COR-L47 (cell line): ENCODE measurements at regions not wholly inside any gene's neighbourhood (a gene's known extent, or its start where the extent isn't known, plus 50 kb on each side); places are given as distances from the start of the nearest gene placed in this dataset.
A peak's percentile ranks its signal among the peaks of the same experiment; 100 is the strongest.
"Not testable (repeated sequence)": the region's sequence is repeated elsewhere in the genome, so short reads cannot be mapped to it uniquely, and the experiment has no call there.

Source experiments
- DNase-seq: peaks from one replicate; lab custom pipeline; 2025; lab: John Stamatoyannopoulos, UW

GRCh38 chr6:134821928-134822864 is 127.7 kb downstream of the ALDH8A1 start:
- DNase-seq: no peak

DNA sequence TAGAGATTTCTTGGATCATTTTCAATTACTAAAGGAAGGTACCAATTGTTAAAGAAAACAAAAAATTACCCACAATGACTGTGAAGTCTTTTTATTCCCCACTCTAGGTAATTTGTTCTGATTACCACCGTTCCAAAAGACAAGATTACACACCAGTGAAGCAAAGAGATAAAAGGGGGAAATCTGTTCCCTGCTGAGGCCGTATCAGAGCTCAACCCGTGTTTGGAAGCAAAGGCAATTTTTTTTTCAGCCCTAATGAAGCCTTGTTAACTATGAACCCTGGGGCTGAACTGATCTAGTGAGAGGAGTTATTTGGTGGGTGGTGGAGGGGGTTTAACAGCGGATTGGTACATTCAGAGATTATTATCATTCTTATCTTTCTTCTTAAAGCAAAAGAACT is 128.5 kb downstream of the ALDH8A1 start:
- peak; percentile 15 for DNase-seq

DNA sequence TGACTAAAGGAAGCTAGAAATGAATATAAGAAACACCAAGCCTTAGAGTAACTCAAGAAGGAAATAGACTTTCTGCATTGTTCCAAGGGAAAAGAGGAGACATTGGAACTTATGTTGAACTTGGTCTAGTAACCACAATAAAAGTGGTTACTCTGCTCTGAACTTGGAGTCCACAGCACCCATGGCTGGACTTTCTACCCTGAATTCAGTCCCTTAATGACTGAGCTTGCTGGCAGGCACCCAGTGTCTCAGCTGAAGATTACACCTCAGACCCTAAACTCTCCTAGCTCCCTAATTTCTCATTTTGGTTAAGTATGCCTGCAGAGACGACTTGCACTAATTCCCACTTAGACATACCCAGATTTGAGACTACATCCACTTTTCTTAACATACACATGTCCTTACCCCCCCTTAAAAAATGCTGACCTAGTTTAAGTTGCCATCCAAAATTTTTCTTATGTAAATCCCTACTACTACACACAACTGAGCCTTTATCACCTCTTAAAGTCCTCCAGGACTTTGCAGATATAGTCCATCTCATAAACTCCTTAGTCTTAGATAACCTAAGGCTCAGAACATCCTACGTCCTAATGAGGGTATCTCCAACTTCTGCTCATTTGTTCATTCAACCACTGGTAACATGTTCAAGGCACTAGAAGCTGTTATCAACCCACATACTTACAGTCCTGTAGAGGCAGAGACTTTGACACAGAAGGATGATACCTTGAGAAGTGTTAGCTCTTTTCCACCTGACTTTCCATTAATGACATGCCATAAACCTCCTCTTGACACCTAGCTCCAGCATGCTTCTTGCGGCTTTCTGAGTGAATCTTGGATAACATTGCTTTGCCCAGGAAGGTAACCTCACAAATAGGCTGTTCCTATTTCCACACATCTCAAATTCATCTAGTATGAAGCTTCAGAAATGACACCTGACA is 129.8 kb downstream of the ALDH8A1 start:
- no peak for DNase-seq

- DNase-seq: no peak
These were observed 130.7 kb downstream of the ALDH8A1 start for GRCh38 chr6:134819236-134819635.

GRCh38 chr6:134817448-134817847 is 132.5 kb downstream of the ALDH8A1 start:
- DNase-seq: no peak

GRCh38 chr6:134816780-134817179 is 133.1 kb downstream of the ALDH8A1 start:
- no peak for DNase-seq

GRCh38 chr6:134816300-134816699 is 133.6 kb downstream of the ALDH8A1 start:
- no peak for DNase-seq

- no peak for DNase-seq
These were observed 135.7 kb downstream of the ALDH8A1 start for GRCh38 chr6:134814076-134814695.

GRCh38 chr6:134813146-134813545 is 136.8 kb downstream of the ALDH8A1 start:
- DNase-seq: no peak

- no peak for DNase-seq
These were observed 139.5 kb downstream of the ALDH8A1 start for GRCh38 chr6:134810402-134810801.

DNA sequence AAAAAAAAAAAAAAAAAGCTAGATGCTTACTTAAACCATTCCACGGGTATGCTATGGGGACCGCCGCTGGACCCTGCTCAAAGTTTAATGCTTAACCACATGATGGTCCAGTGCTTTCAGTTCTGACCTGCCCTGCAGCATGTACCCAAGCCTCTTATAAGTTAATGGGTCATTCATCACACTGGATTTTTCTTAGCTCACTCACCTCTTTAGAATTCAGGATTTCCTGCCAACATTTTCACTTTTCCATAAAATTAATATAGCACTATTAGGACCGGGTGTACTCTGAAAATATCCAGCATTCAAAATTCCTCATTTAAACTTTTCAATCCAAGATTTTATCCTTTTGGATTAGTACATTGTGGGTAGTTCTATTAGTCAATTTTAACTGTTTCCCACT is 140.8 kb downstream of the ALDH8A1 start:
- DNase-seq: no peak

DNA sequence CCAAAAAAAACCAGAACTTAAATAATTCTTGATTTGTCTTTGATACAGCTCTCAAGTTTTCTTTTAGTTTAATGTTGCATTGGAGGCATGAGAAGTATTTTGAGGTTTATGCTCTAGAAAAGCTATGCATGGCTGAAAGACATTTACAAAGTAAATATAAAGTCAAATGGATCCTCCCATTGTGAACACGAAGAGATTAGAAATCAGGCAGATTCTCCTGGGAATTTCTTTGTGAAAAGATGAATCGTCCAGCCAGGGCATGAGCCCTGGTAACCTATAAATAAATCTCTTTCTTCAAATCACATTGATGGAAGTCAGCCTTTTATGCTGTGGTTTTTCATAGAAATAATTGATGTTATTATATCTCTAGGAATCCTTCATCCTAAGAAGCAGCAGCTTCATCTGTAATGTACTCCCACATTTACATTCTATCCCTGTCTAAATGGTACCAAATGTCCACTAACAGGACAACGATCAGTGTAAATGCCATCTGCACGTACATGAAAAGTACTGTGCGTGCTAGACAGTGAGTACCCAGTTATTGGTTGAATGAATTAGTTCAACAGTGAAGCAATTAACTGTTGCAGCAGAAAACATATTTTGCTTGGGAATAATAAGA is 143.6 kb downstream of the ALDH8A1 start:
- no peak for DNase-seq

- no peak for DNase-seq
These were observed 144.7 kb downstream of the ALDH8A1 start for GRCh38 chr6:134805168-134805567.

DNA sequence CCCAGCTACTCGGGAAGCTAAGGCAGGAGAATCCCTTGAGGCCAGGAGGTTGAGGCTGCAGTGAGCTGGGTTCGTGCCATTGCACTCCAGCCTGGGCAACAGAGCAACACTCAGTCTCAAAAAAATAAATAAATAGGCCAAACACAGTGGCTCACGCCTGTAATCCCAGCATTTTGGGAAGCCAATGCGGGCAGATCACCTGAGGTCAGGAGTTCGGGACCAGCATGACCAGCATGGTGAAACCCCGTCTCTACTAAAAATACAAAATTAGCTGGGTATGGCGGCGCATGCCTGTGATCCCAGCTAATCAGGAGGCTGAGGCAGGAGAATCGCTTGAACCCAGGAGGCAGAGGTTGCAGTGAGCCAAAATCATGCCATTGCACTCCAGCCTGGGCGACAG is 145.6 kb downstream of the ALDH8A1 start:
- DNase-seq: not testable (repeated sequence)

- no peak for DNase-seq
These were observed 147.4 kb downstream of the ALDH8A1 start for GRCh38 chr6:134802426-134803058.

- no peak for DNase-seq
These were observed 152.3 kb downstream of the ALDH8A1 start for GRCh38 chr6:134797400-134798113.

GRCh38 chr6:134795691-134796090 is 154.2 kb downstream of the ALDH8A1 start:
- no peak for DNase-seq

- no peak for DNase-seq
These were observed 154.9 kb downstream of the ALDH8A1 start for GRCh38 chr6:134795001-134795400.

GRCh38 chr6:134791243-134791843 is 158.6 kb downstream of the ALDH8A1 start:
- DNase-seq: not testable (repeated sequence)

DNA sequence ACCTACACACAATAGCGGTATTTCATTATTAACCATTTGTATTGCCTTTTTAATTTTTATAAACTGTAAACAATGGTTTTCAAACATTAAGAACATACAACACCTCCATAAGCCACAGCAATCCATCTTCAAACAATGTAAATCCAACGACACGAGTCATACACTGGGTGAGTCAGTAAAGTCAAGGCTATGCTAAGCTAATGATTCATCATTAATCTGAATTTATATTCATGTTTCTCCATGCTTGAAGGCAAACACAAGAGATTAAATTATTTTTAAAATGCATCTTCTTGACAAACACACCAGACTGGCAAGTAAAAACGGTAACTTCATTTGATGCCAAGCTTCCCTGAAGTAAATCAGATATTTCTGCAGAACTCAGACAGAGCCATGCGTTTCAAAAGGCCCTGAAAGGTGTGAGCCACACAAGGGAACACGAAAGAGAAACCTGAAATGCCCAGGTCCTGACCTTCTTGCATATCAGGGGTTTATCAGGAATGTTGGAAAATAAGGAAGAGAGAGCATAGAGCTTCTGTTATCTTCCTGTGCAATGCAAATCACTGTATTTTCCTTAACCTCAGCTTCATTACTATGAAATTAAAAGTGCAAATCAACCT is 162.5 kb downstream of the ALDH8A1 start:
- DNase-seq: no peak
